RWPE1 (cell line): ENCODE measurements at regions not wholly inside any gene's neighbourhood (a gene's known extent, or its start where the extent isn't known, plus 50 kb on each side); places are given as distances from the start of the nearest gene placed in this dataset.

Experiments
- CTCF ChIA-PET: fragments of 350-600 bp; sonication (Branson Sonifier 250); formaldehyde crosslinking; extraction: SDS; loops from one replicate; lab custom pipeline; 2021; lab: Yijun Ruan, JAX
- POLR2A ChIA-PET: fragments of 400-600 bp; formaldehyde crosslinking; extraction: SDS; loops from one replicate; lab custom pipeline; 2020; ENCODE audit warnings: antibody characterized with exemption; ENCODE audit not compliant: low non-redundant PET; lab: Yijun Ruan, JAX
- DNase-seq: peaks from one replicate; pipeline ENCODE4 v3.0.0; 2012; ENCODE audit warnings: low spot score
- H3K27ac ChIP-seq: fragments of 450-650 bp; 2 replicates; pipeline ENCODE4 v1.5.1; 2017
- CTCF ChIP-seq: fragments of 450-650 bp; conservative IDR thresholded peaks from 2 replicates; pipeline ENCODE4 v1.5.1; 2017; ENCODE audit warnings: low read depth, mild to moderate bottlenecking

- POLR2A ChIA-PET: no interaction called here
- DNase-seq: no peak
- TF ChIP-seq CTCF: no peak
- CTCF ChIA-PET: no interaction called here
- no peak overlapping the region for H3K27ac ChIP-seq
Measured at GRCh38 chr4:134408897-134409296, 207.3 kb upstream of the PABPC4L start.

GRCh38 chr4:134401798-134402197, 200.2 kb upstream of the PABPC4L start:
- CTCF ChIA-PET: no interaction called here
- no peak for TF ChIP-seq CTCF
- DNase-seq: no peak
- H3K27ac ChIP-seq: no peak overlapping the region
- POLR2A ChIA-PET: no interaction called here

- DNase-seq: no peak
- CTCF ChIA-PET: no interaction called here
- H3K27ac ChIP-seq: no peak overlapping the region
- TF ChIP-seq CTCF: no peak
- POLR2A ChIA-PET: no interaction called here
Measured at GRCh38 chr4:134393592-134393991, 192.0 kb upstream of the PABPC4L start.

- no peak overlapping the region for H3K27ac ChIP-seq
- CTCF ChIA-PET: interaction anchor here (0.6 kb wide), 1 partner anchor 96 kb away, joined by 5 read pairs; no protein-coding TSS in a partner anchor
- TF ChIP-seq CTCF: no peak
- no peak for DNase-seq
- POLR2A ChIA-PET: no interaction called here
Measured at GRCh38 chr4:134390319-134390718, 188.7 kb upstream of the PABPC4L start.

GRCh38 chr4:134388351-134388750, 186.8 kb upstream of the PABPC4L start:
- CTCF ChIA-PET: no interaction called here
- no peak overlapping the region for H3K27ac ChIP-seq
- no peak for TF ChIP-seq CTCF
- POLR2A ChIA-PET: no interaction called here
- DNase-seq: no peak

GRCh38 chr4:134382478-134383227, 181.1 kb upstream of the PABPC4L start:
- ChIA-PET CTCF (no interaction called here), POLR2A (no interaction called here)
- TF ChIP-seq CTCF: no peak
- no peak for DNase-seq
- H3K27ac ChIP-seq: no peak overlapping the region
